Chondrocyte (in vitro differentiated cells): ENCODE measurements at regions not wholly inside any gene's neighbourhood (a gene's known extent, or its start where the extent isn't known, plus 50 kb on each side); places are given as distances from the start of the nearest gene placed in this dataset.

Source experiments
- DNase-seq: peaks from one replicate; pipeline ENCODE4 v3.0.0; 2021; ENCODE audit warnings: mixed read lengths, low spot score
- H3K27ac Mint-ChIP-seq: one replicate; pipeline ENCODE4 v1.8.0; 2021; ENCODE audit warnings: mild to moderate bottlenecking, moderate library complexity, mixed read lengths; ENCODE audit not compliant: unreplicated experiment
- H3K27me3 Mint-ChIP-seq: 2 replicates; pipeline ENCODE4 v1.8.0; 2021; ENCODE audit warnings: low read depth, mixed read lengths
- H3K36me3 Mint-ChIP-seq: 2 replicates; pipeline ENCODE4 v1.8.0; 2021; ENCODE audit warnings: low read depth, mixed read lengths
- H3K4me1 Mint-ChIP-seq: 2 replicates; pipeline ENCODE4 v1.8.0; 2021; ENCODE audit warnings: low read depth, mild to moderate bottlenecking, mixed read lengths
- H3K4me3 Mint-ChIP-seq: one replicate; pipeline ENCODE4 v1.8.0; 2021; ENCODE audit warnings: mild to moderate bottlenecking, moderate library complexity, mixed read lengths; ENCODE audit not compliant: unreplicated experiment
- H3K9me3 Mint-ChIP-seq: 2 replicates; pipeline ENCODE4 v1.8.0; 2021; ENCODE audit warnings: low read depth, mixed read lengths
- CTCF ChIP-seq: fragments of 200-600 bp; sonication (generic); IDR thresholded peaks from 2 replicates; pipeline ENCODE4 v1.5.0; 2021; ENCODE audit warnings: antibody characterized with exemption, mild to moderate bottlenecking, moderate library complexity

DNA sequence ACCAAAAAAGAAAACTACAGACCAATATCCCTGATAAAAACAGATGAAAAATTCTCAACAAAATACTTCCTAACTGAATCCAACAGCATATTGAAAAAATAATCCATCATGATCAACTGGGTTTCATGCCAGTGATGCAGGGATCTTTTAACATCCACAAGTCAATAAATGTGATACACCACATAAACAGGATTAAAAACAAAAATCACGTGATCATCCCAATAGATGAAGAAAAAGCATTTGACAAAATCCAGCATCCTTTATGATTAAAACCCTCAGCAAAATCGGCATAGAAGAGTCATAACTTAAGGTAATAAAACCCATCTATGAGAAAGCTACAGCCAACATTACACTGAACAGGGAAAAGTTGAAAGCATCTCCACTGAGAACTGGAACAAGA is 107.5 kb downstream of the DCLK3 start:
- peaks cover 5% of the 10 kb centered on the region for H3K4me1 Mint-ChIP-seq
- peaks cover 2% of the 10 kb centered on the region for H3K36me3 Mint-ChIP-seq
- no peak for TF ChIP-seq CTCF
- no peak for DNase-seq
- no peak overlapping the region for H3K27ac Mint-ChIP-seq
- peaks cover 34% of the 10 kb centered on the region for H3K9me3 Mint-ChIP-seq
- peaks cover 8% of the 10 kb centered on the region for H3K27me3 Mint-ChIP-seq
- H3K4me3 Mint-ChIP-seq, result no peak overlapping the region

DNA sequence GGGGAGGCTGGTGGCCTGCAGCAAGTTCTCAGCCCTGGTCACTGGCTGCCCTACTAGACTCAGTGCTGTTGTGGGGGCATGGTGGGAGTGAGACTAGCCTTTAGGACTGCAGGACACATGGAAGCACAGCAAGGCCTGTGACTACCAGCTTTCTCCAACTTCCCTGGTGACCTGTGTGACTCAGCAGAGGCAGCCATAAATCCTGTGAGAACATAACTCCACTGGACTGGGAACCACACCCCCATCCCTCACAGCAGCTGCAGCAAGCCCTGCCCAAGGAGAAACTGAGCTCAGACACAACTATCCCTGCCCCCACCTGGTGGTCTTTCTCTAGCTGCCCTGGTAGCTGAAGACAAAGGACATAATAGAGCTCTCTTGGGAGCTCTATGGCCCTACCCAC is 111.3 kb downstream of the DCLK3 start:
- H3K4me3 Mint-ChIP-seq, result no peak overlapping the region
- peaks cover 36% of the 10 kb centered on the region for H3K4me1 Mint-ChIP-seq
- TF ChIP-seq CTCF, result no peak
- H3K27ac Mint-ChIP-seq, result no peak overlapping the region
- H3K9me3 Mint-ChIP-seq, result peaks cover 32% of the 10 kb centered on the region
- no peak for DNase-seq
- peaks cover 2% of the 10 kb centered on the region for H3K36me3 Mint-ChIP-seq
- peaks cover 2% of the 10 kb centered on the region for H3K27me3 Mint-ChIP-seq

DNA sequence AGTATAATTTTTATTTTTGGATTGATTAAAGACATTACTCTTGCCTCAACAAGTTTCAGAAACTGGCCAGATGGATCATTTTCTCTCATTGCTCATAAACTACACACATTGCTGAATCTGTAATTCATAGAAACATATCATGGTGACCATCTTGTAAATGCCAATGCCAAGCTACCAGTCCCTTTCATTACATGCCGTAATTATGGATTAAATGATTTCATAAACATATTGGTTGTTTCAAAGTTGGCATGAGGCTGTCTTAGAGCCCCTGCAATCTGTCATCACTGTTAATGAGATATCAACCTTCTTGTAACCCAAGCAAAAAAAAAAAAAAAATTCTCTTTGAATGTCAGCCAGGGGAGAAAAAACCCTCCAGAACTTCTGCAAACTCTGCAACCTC is 112.2 kb downstream of the DCLK3 start:
- DNase-seq, result no peak
- peaks cover 32% of the 10 kb centered on the region for H3K9me3 Mint-ChIP-seq
- no peaks in the 10 kb centered on the region for H3K36me3 Mint-ChIP-seq
- no peak overlapping the region for H3K4me3 Mint-ChIP-seq
- H3K27ac Mint-ChIP-seq, result no peak overlapping the region
- peaks cover 46% of the 10 kb centered on the region for H3K4me1 Mint-ChIP-seq
- no peaks in the 10 kb centered on the region for H3K27me3 Mint-ChIP-seq
- no peak for TF ChIP-seq CTCF

- no peak for DNase-seq
- no peak for TF ChIP-seq CTCF
- no peak overlapping the region for H3K4me3 Mint-ChIP-seq
- H3K36me3 Mint-ChIP-seq, result no peaks in the 10 kb centered on the region
- H3K27ac Mint-ChIP-seq, result peak overlapping the region; percentile 84
- peaks cover 17% of the 10 kb centered on the region for H3K9me3 Mint-ChIP-seq
- peaks cover 47% of the 10 kb centered on the region for H3K4me1 Mint-ChIP-seq
- no peaks in the 10 kb centered on the region for H3K27me3 Mint-ChIP-seq
Observed at GRCh38 chr3:36650271-36650671, 114.1 kb downstream of the DCLK3 start.

- no peaks in the 10 kb centered on the region for H3K27me3 Mint-ChIP-seq
- H3K27ac Mint-ChIP-seq, result peak overlapping the region; percentile 96
- H3K4me1 Mint-ChIP-seq, result peaks cover 52% of the 10 kb centered on the region
- peaks cover 6% of the 10 kb centered on the region for H3K9me3 Mint-ChIP-seq
- DNase-seq, result no peak
- H3K4me3 Mint-ChIP-seq, result no peak overlapping the region
- no peak for TF ChIP-seq CTCF
- H3K36me3 Mint-ChIP-seq, result no peaks in the 10 kb centered on the region
Observed at GRCh38 chr3:36649125-36649524, 115.2 kb downstream of the DCLK3 start.
